KMS-11 (cell line): ENCODE measurements at regions not wholly inside any gene's neighbourhood (a gene's known extent, or its start where the extent isn't known, plus 50 kb on each side); places are given as distances from the start of the nearest gene placed in this dataset.

Source experiments
- H2AFZ ChIP-seq: fragments of 200-600 bp; sonication (generic); 2 replicates; pipeline ENCODE4 v1.6.1; 2016; ENCODE audit warnings: antibody characterized with exemption, mixed run types, low read depth
- H3K27ac ChIP-seq: fragments of 200-600 bp; sonication (generic); 2 replicates; pipeline ENCODE4 v1.6.1; 2016; ENCODE audit warnings: mild to moderate bottlenecking, mixed run types
- H3K27me3 ChIP-seq: fragments of 200-600 bp; sonication (generic); 2 replicates; pipeline ENCODE4 v1.6.1; 2017; ENCODE audit warnings: mild to moderate bottlenecking, low read depth, mixed run types, moderate library complexity; ENCODE audit not compliant: insufficient read depth
- H3K36me3 ChIP-seq: fragments of 200-600 bp; sonication (generic); 2 replicates; pipeline ENCODE4 v1.6.1; 2017; ENCODE audit warnings: mild to moderate bottlenecking, mixed run types; ENCODE audit not compliant: insufficient read depth
- H3K4me1 ChIP-seq: fragments of 200-600 bp; sonication (generic); 2 replicates; pipeline ENCODE4 v1.6.1; 2016; ENCODE audit warnings: mild to moderate bottlenecking, low read depth, mixed run types; ENCODE audit not compliant: poor library complexity, severe bottlenecking
- H3K4me2 ChIP-seq: fragments of 200-600 bp; sonication (generic); 2 replicates; pipeline ENCODE4 v1.7.0; 2016; ENCODE audit warnings: mild to moderate bottlenecking, mixed run types
- H3K4me3 ChIP-seq: fragments of 200-600 bp; sonication (generic); IDR thresholded peaks from 2 replicates; pipeline ENCODE4 v1.6.1; 2017; ENCODE audit warnings: low read depth, low read length, mixed read lengths; ENCODE audit not compliant: insufficient read depth
- H3K79me2 ChIP-seq: fragments of 200-600 bp; sonication (generic); 2 replicates; pipeline ENCODE4 v1.6.1; 2016; ENCODE audit warnings: low read depth, mixed run types; ENCODE audit not compliant: insufficient read depth
- H3K9ac ChIP-seq: fragments of 200-600 bp; sonication (generic); 2 replicates; pipeline ENCODE4 v1.6.1; 2016; ENCODE audit warnings: mild to moderate bottlenecking, mixed run types
- H4K20me1 ChIP-seq: fragments of 200-600 bp; sonication (generic); 2 replicates; pipeline ENCODE4 v1.6.1; 2016; ENCODE audit warnings: mild to moderate bottlenecking, mixed run types; ENCODE audit not compliant: insufficient read depth
- CTCF ChIP-seq: fragments of 200-600 bp; sonication (generic); conservative IDR thresholded peaks from 2 replicates; pipeline ENCODE4 v1.6.1; 2017; ENCODE audit warnings: low read depth, mild to moderate bottlenecking, antibody characterized with exemption, low read length, moderate library complexity, mixed read lengths

- H3K27me3 ChIP-seq, result no peaks in the 10 kb centered on the region
- H3K4me3 ChIP-seq, result no peak overlapping the region
- no peaks in the 10 kb centered on the region for H3K79me2 ChIP-seq
- H3K27ac ChIP-seq, result no peak overlapping the region
- H3K4me2 ChIP-seq, result no peak overlapping the region
- no peaks in the 10 kb centered on the region for H4K20me1 ChIP-seq
- H2AFZ ChIP-seq, result no peak overlapping the region
- no peaks in the 10 kb centered on the region for H3K36me3 ChIP-seq
- H3K4me1 ChIP-seq, result no peaks in the 10 kb centered on the region
- no peak overlapping the region for H3K9ac ChIP-seq
- TF ChIP-seq CTCF, result no peak
These were observed 420.5 kb upstream of the BCHE start for GRCh38 chr3:166257715-166258114.

GRCh38 chr3:166248784-166249183, 411.6 kb upstream of the BCHE start:
- no peak for TF ChIP-seq CTCF
- H3K4me1 ChIP-seq, result no peaks in the 10 kb centered on the region

GRCh38 chr3:166243511-166243910, 406.3 kb upstream of the BCHE start:
- H3K4me3 ChIP-seq, result no peak overlapping the region
- H3K36me3 ChIP-seq, result no peaks in the 10 kb centered on the region
- H2AFZ ChIP-seq, result no peak overlapping the region
- no peaks in the 10 kb centered on the region for H3K27me3 ChIP-seq
- no peak for TF ChIP-seq CTCF
- H3K4me1 ChIP-seq, result no peaks in the 10 kb centered on the region
- H3K9ac ChIP-seq, result no peak overlapping the region
- no peak overlapping the region for H3K4me2 ChIP-seq
- no peaks in the 10 kb centered on the region for H3K79me2 ChIP-seq
- no peak overlapping the region for H3K27ac ChIP-seq
- H4K20me1 ChIP-seq, result no peaks in the 10 kb centered on the region

More at GRCh38 chr3:166248784-166249183, 411.6 kb upstream of the BCHE start:
- Histone ChIP-seq H2AFZ (no peak overlapping the region), H3K4me2 (no peak overlapping the region), H3K27me3 (no peaks in the 10 kb centered on the region), H3K4me3 (no peak overlapping the region), H3K36me3 (no peaks in the 10 kb centered on the region), H3K9ac (no peak overlapping the region), H3K27ac (no peak overlapping the region), H3K79me2 (no peaks in the 10 kb centered on the region), H4K20me1 (no peaks in the 10 kb centered on the region)

- H4K20me1 ChIP-seq, result no peaks in the 10 kb centered on the region
- no peaks in the 10 kb centered on the region for H3K4me1 ChIP-seq
- H3K27me3 ChIP-seq, result no peaks in the 10 kb centered on the region
- no peak for TF ChIP-seq CTCF
- H3K36me3 ChIP-seq, result no peaks in the 10 kb centered on the region
- H3K4me2 ChIP-seq, result no peak overlapping the region
- H3K79me2 ChIP-seq, result no peaks in the 10 kb centered on the region
- no peak overlapping the region for H3K27ac ChIP-seq
- H2AFZ ChIP-seq, result no peak overlapping the region
- no peak overlapping the region for H3K4me3 ChIP-seq
- H3K9ac ChIP-seq, result no peak overlapping the region
These were observed 385.9 kb upstream of the BCHE start for GRCh38 chr3:166223120-166223519.

GRCh38 chr3:166211451-166211850, 374.2 kb upstream of the BCHE start:
- Histone ChIP-seq H2AFZ (no peak overlapping the region), H3K27me3 (no peaks in the 10 kb centered on the region), H3K4me1 (no peaks in the 10 kb centered on the region), H3K27ac (no peak overlapping the region), H3K36me3 (no peaks in the 10 kb centered on the region), H4K20me1 (no peaks in the 10 kb centered on the region), H3K4me2 (no peak overlapping the region), H3K79me2 (no peaks in the 10 kb centered on the region), H3K9ac (no peak overlapping the region), H3K4me3 (no peak overlapping the region)
- TF ChIP-seq CTCF, result no peak
